GM18517 (cell line): ENCODE measurements at regions not wholly inside any gene's neighbourhood (a gene's known extent, or its start where the extent isn't known, plus 50 kb on each side); places are given as distances from the start of the nearest gene placed in this dataset.
"Not testable (repeated sequence)": the region's sequence is repeated elsewhere in the genome, so short reads cannot be mapped to it uniquely, and the experiment has no call there.

Experiments used
- ATAC-seq: cut with Tn5 transposase; IDR thresholded peaks from one replicate; pipeline ENCODE4 v1.9.1; 2021; ENCODE audit warnings: mild to moderate bottlenecking, moderate library complexity; ENCODE audit not compliant: unreplicated experiment

GRCh38 chr3:95567346-95567745 is 1247.0 kb upstream of the EPHA6 start:
- ATAC-seq = no peak

- no peak for ATAC-seq
Measured at GRCh38 chr3:95586754-95587153, 1227.6 kb upstream of the EPHA6 start.

- ATAC-seq = not testable (repeated sequence)
Measured at GRCh38 chr3:95587641-95588040, 1226.8 kb upstream of the EPHA6 start.

- no peak for ATAC-seq
Measured at GRCh38 chr3:95588473-95588872, 1225.9 kb upstream of the EPHA6 start.

- no peak for ATAC-seq
Measured at GRCh38 chr3:95595416-95596075, 1218.8 kb upstream of the EPHA6 start.

GRCh38 chr3:95607926-95608325 is 1206.5 kb upstream of the EPHA6 start:
- no peak for ATAC-seq

- no peak for ATAC-seq
Measured at GRCh38 chr3:95609411-95609810, 1205.0 kb upstream of the EPHA6 start.

- ATAC-seq = no peak
Measured at GRCh38 chr3:95612611-95613010, 1201.8 kb upstream of the EPHA6 start.

GRCh38 chr3:95613993-95614392 is 1200.4 kb upstream of the EPHA6 start:
- ATAC-seq = no peak

GRCh38 chr3:95615592-95616310 is 1198.6 kb upstream of the EPHA6 start:
- no peak for ATAC-seq

- ATAC-seq = no peak
Measured at GRCh38 chr3:95626107-95626506, 1188.3 kb upstream of the EPHA6 start.

- ATAC-seq = no peak
Measured at GRCh38 chr3:95627293-95627692, 1187.1 kb upstream of the EPHA6 start.

GRCh38 chr3:95627697-95628096 is 1186.7 kb upstream of the EPHA6 start:
- ATAC-seq = no peak

- ATAC-seq = no peak
Measured at GRCh38 chr3:95629802-95630201, 1184.6 kb upstream of the EPHA6 start.

- ATAC-seq = no peak
Measured at GRCh38 chr3:95645291-95645690, 1169.1 kb upstream of the EPHA6 start.

- ATAC-seq = no peak
Measured at GRCh38 chr3:95654570-95655362, 1159.6 kb upstream of the EPHA6 start.

GRCh38 chr3:95655363-95655986 is 1158.9 kb upstream of the EPHA6 start:
- ATAC-seq = no peak

- ATAC-seq = no peak
Measured at GRCh38 chr3:95670765-95671164, 1143.6 kb upstream of the EPHA6 start.

GRCh38 chr3:95673215-95673614 is 1141.2 kb upstream of the EPHA6 start:
- ATAC-seq = no peak

- peak; percentile 47 for ATAC-seq
Measured at GRCh38 chr3:95705786-95706418, 1108.5 kb upstream of the EPHA6 start.

GRCh38 chr3:95707268-95707667 is 1107.1 kb upstream of the EPHA6 start:
- no peak for ATAC-seq
